Cerebellar nuclear complex (tissue), 1 donor: ENCODE measurements at regions not wholly inside any gene's neighbourhood (a gene's known extent, or its start where the extent isn't known, plus 50 kb on each side); places are given as distances from the start of the nearest gene placed in this dataset.
"Not testable (repeated sequence)": the region's sequence is repeated elsewhere in the genome, so short reads cannot be mapped to it uniquely, and the experiment has no call there.

Experiments
- DNase-seq, 2 experiments: peaks; one replicate each; lab custom pipeline; 2025; lab: John Stamatoyannopoulos, UW

DNA sequence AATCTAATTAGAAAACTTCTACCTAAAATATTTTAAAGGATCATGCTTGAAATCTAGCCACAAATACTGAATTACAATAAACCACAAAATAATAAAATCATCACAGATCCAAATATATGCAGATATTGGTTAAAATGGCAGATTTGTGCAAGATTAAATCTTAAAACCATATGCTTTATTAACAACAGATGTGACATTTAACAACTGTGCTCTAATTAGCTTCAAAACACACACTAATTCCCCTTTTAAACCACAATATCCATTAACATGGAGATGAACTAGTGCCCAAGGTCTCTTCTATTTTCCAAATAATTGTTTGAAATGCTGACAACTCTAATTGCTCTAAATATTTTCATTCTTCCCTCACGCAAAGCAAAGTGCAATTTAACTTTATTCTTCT is 1530.3 kb downstream of the SI start:
- no peak for DNase-seq

DNA sequence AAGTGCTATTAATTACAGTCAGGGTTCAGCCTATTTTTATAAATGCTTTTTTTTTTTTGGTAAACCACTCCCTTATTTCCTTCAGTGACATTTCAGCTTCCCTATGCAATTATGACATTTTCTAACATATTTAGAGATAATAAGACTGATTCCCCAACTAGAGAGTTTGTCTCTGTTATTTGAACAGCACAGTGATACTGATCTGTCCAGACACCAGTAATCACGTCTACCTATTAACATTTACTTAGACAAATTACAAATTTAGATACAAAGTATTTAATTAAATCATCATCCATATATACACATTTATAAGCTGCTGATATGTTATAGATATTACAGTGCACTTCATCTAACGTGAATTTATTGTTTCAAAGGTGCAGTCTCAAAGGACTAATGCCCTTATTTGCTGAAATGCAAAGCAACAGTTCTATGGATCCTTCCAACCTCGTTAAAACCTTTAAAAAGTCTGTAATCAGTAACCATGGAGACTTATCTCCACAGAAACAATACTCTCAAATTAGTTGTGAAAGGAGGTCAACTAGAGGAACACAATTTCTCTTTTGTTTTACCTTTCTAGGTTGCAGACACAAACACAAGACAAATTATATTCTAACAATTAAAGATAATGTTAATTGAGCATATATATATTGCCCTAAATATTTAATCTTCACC is 1531.1 kb downstream of the SI start:
- no peak for DNase-seq

DNA sequence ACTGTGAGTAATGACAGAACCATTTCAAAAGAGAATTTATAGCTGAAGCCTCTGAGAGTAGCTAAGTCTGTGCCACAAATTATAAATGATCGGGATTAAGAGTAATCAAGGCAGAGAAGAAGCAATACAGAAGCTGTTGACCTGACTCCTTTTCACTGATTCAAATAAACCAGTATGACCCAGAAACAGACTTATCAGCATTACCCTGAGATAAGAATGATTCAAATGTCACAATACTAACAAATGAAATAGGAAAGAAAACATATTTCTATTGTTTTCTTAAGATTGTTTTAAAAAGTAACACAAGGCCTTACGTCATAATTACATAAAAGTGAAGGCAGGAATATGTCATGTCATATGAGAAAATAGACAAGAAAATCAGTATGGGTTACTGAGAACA is 1534.6 kb downstream of the SI start:
- no peak for DNase-seq

DNA sequence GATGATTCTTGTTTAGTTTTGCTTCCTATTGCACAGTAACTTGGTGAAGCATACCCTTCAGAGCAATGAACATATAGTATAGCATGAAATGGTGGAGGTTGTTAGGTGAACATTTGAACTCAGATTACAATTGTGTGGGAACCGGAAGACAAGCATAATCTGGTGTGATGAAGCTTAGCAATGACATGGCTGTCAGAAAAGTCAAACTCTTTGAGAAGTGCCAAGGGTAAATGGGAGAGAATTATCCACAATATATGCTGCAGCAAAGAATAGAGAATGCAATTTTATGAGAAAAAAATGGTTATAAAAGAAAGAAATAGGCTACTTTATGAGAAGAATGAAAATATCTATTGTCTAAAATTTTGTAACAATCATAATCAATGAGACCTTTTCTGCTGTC is 1536.7 kb downstream of the SI start:
- no peak for DNase-seq

DNA sequence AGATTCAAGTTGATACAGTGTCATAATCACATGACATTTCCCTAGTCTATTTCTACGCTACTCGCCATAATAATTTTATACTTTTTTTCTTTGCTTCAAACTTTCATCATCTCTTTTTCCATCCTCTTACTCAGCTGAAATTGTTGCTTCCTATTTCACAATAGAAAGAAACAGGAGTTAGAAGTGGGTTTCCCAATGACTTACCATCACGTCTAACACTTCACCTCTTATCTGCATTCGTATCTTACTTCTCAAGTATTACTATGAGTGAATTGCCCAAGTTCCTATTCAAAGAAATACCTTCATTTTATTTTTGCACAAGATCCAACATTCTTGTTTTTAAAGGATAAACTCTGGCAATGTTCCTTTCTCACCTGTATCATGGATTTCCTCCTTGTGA is 1539.9 kb downstream of the SI start:
- no peak for DNase-seq

DNA sequence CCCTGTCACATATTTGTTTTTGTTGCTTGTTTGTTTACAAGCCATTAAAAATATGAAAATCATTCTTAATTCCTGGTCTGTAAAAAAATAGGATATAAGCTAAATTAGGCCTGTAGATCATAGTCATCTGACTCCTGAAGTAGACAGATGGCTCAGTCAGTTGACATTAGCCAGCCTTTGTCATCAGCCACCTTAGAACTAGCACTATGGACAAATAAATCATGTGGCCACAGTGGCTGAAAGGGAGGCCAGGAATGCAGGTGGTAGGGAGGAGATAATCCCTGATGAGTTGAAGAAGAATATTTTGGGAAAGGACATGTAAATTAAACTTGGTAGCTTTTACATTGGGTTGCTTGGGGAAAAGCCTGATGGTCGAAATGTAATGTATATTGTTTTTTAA is 1544.9 kb downstream of the SI start:
- no peak for DNase-seq

DNA sequence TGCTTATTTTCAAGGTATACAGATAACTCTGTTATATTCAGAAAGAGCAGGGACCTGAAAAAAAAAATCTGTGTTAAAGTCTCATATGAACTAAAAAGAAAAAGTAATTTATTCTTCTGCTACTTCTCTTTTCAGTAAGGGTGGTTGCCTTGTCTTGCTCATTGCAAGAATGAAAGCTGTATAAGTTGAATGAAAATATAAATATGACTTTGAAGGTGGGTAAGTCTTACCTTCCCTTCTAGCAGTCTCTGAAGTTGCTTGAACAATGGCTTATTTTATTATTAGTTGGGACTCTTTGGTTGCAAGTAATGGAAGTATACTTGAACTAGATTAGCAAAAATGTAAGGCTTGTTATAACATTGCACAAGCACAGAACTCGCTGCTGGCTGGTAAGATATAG is 1554.9 kb downstream of the SI start:
- DNase-seq, result no peak

DNA sequence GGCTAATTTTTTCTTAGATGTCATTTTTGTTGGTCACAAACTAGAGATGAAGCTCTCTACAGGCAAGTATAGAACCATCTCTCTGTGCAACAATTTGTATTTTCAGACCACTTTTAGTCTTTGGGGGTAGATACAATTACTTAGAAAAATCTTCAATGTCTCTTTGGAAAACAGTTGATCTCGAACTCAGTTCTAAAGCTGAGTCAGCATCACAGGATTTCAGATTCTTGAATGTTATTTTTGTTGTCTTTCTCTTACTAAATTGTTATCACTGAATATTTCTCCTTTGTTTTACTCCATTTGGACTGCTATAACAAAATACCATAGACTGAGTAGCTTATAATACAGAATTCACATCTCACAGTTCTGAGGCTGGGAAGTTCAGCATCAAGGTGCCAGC is 1557.0 kb downstream of the SI start:
- no peak for DNase-seq

DNA sequence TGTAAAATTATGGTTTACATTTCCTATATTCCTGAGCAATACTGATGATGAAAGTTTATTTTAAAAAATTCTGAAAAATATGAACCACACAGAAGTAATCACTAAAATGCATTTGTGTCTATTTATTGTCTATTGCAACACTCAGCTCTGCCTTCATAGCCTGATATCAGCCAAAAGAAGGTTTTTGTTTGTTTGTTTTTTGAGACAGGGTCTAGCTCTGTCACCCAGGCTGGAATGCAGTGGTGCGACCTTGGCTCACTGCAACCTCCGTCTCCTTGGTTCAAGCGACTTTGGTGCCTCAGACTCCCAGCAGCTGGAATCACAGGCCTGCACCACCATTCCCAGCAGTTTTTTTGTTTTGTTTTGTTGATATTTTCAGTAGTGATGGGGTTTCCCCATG is 1560.2 kb downstream of the SI start:
- no peak for DNase-seq

DNA sequence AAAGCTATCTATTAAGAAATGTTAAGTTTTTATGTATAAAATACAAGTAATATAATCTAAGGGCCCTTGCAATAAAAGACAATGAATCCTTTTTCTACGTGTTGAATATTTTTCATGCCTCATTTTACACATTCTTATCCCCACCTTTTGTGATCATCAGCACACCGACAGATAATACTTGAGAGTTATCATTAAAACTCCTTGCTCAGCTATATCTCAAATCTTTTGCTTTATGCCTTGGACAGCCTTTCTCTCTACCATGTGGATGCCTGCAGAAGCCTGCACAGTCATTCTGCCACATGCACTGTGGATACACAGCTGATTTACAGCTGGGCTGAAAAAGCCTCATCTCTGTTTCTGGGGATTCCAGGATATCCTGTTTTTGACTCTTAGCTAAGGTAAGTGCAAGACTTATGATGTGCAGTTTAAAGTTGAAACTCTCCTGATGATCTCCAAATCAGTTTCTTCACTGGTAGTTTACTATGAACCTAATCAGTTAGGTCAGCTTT is 1565.1 kb downstream of the SI start:
- no peak for DNase-seq

DNA sequence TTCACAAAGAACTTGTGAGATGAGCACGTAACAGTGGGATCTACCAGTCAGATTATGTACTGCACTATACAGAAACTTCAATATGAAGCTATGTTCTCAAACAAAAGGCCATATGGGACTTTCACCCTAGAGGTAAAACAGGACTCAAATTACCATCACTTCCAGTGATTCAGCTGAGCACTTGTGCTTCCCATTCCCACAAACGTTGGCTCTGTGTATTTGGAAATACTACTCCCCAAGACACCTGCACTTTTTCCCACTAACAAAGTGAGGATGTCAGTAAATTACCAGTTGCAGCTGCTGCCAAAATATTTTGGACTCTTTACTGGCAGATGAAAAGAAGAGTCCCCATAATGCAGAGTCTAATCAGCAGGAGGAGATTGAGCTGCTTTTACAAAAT is 1570.1 kb downstream of the SI start:
- DNase-seq, result no peak

DNA sequence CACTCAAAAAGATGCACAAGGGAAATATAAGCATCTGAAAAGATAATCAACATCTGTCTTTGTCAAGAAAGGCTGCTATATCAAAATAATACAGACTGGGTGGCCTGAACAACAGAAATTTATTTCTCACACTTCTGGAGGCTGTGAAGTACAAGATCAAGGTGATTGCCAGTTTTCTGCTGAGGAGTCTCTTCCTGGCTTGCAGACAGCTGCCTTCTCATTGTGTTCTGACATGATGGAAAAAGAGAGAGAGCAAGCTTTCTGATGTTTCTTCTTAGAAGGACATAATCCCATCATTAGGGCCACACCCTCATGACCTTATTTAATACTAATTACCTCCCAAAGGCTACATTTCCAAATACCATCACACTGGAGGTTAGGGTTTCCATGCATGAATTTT is 1573.3 kb downstream of the SI start:
- DNase-seq, result no peak

DNA sequence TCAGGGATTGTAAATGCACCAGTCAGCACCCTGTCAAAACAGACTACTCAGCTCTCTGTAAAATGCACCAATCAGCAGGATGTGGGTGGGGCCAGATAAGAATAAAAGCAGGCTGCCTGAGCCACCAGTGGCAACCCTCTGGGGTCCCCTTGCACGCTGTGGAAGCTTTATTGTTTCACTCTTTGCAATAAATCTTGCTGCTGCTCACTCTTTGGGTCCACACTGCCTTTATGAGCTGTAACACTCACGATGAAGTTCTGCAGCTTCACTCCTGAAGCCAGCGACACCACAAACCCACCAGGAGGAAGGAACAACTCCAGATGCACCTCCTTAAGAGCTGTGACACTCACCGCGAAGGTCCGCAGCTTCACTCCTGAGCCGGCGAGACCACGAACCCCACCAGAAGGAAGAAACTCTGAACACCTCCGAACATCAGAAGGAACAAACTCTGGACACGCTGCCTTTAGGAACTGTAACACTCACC is 1578.5 kb downstream of the SI start:
- DNase-seq, result not testable (repeated sequence)

DNA sequence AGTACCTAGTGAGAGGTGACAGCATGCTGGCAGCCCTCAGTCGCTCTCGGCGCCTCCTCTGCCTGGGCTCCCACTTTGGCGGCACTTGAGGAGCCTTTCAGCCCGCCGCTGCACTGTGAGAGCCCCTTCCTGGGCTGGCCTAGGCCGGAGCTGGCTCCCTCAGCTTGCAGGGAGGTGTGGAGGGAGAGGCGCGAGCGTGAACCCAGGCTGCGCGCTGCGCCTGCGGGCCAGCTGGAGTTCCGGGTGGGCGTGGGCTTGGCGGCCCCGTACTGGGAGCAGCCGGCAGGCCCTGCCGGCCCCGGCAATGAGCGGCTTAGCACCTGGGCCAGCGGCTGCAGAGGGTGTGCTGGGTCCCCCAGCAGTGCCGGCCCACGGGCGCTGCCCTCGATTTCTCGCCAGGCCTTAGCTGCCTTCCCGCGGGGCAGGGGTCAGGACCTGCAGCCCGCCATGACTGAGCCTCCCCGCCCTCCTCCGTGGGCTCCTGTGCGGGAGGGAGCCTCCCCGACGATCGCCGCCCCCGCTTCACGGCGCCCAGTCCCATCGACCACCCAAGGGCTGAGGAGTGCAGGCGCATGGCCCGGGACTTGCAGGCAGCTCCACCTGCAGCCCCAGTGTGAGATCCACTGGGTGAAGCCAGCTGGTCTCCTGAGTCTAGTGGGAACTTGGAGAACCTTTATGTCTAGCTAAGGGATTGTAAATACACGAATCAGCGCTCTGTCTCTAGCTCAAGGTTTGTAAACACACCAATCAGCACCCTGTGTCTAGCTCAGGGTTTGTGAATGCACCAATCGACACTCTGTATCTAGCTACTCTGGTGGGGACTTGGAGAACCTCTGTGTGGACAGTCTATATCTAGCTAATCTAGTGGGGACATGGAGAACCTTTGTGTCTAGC is 1579.2 kb downstream of the SI start:
- not testable (repeated sequence) for DNase-seq

DNA sequence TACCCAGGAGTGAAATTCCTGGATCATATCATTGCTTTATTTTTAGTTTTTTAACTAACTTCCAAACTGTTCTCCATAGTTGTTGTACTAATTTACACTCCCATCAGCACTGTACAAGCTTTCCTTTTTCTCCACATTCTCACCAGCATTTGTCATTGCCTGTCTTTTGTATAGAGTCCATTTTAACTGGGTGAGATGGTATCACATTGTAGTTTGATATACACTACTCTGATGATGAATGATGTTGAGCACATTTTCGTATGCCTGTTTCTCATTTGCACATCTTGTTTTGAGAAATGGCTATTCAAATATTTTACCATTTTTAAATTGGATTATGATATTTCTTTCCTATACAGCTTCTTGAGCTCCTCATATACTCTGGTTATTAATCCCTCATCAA is 1586.6 kb downstream of the SI start:
- no peak for DNase-seq

DNA sequence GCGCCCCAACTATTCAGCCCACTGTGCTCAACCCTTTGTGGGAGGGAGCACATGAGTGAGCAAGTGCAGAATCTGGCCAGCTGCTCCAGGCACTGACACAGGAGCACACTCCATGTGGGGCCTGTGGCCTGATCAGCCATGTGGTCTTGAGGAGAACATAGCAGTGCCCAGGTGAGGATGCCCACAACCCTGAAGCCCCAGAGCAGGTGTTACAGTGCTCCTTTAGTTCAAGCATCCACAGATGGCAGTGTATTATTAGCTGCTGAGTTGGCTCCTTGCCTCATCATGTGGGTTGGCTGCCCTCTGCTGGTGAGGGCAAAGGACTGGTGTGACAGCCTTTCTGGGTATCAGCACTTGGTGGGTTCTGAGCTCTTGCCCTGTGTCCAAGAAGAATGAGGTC is 1588.2 kb downstream of the SI start:
- DNase-seq, result no peak

DNA sequence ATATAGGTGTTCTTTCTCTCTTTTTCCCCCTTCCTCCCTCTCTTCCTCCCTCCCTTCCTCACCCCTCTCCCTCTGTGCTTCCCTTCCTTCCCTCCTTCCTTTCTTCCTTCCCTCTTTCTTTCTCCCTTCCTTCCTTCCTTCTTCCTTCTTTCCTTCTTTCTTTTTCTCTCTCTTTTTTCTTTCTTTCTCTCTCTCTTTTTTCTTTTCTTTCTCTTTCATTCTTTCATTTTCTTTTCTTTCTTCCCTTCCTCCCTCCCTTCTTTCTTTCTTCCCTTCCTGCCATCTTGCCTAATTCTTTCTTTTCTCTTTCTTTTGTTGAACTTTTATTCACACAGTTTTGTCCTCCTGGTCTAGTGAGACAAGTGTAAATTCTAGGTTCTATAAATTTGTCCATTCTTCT is 1595.6 kb downstream of the SI start:
- no peak for DNase-seq

DNA sequence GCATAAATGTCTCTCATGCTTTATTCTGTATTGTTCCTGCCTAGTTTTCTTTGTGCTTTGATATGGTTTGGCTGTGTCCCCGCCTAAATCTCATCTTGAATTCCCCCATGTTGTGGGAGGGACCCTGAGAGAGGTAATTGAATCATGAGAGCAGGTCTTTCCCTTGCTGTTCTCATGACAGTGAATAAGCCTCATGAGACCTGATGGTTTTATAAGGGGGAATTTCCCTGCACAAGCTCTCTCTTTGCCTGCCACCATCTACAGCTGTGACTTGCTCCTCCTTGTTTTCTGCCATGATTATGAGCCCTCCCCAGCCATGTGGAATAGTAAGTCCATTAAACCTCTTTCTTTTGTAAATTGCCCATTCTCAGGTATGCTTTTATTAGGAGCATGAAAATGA is 1596.6 kb downstream of the SI start:
- DNase-seq, result no peak

DNA sequence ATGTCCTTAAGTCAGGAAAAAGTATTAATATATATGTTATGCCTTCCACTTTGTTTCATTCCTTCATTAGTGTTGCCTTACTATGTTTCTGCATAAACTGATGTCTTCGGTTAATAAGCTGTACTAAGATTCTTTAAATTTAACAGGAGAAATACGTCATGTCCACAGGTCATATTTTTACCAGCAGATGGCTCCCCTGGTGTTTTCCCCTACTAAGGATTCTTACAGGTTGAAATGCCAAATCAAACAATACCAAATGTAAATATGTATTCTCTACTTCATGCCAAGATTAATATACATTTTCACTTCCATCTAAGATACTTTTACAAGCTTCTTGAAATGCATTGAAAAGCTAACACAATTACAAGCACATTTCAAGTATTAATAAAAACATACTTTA is 1602.1 kb downstream of the SI start:
- DNase-seq, result no peak

DNA sequence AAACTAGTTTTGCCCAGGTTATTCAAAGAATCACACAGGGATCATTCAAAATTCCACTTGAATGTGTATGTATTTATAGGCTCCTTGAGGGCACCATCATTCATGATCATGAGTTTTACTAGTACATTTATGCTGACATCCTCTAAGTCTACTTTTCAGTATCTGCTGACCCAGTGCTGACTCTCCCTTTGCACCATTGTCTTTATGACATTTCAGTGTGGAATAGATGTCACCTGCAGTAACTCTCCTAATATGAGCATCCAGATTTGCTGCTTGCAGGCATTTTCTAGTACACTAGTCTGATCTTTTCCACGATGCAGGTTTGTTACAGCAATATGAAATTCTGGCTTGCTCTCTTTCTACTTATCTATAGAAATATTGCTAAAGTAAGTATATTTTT is 1603.5 kb downstream of the SI start:
- DNase-seq, result no peak

DNA sequence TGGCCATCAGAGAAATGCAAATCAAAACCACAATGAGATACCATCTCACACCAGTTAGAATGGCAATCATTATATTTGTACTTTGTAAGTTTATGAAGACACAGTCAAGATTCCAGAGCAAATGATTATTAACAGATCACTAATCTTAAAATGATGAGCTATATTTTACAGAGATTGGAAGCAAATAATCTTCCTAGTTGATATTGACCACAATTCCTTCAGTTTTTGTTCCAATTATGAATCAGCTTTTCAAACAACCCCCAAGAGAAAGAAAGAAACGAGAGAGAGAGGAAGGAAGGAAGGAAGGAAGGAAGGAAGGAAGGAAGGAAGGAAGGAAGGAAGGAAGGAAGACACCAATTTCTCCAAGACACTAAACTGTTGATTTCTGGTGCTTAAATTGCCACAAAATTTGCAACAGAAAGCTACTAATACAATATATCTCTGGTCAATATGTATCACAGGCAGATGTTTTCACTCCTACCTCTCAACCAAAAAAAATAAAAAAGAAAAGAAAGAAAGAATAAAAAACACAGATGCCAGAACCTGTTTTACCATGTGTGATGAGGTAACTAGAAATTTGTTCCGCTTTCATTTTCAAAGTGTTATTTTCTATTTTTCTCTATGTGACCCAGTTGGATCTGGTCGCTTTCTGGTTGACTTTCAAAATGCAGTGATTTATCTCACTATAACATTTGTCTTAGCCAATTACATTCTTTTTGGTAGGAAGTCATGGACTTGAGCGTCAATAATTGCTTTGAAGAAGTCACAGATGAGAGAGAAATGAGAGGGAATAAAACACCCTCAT is 1609.6 kb downstream of the SI start:
- DNase-seq, result no peak

DNA sequence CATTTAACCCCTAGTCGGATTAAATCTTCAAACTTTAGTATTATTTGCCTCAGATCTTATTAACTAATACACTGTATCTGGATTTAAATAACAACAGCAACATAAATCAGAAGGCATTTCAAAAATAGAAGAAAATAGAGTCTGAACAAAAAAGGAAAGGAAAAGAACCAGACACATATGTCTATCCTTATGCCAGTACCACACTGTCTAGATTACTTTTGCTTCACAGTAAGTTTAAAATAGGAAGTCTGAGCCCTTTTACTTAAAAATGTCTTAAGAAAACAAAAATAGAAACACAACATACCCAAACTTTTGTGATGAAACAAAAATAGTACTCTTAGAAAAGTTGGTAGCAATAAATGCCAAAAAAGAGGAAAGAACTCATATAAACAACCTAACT is 1615.8 kb downstream of the SI start:
- no peak for DNase-seq
